Body of pancreas (tissue), 4 donors: ENCODE measurements at regions not wholly inside any gene's neighbourhood (a gene's known extent, or its start where the extent isn't known, plus 50 kb on each side); places are given as distances from the start of the nearest gene placed in this dataset.

Experiments
- POLR2A ChIP-seq, 3 donors: fragments of 450-650 bp; IDR thresholded peaks; one replicate each; pipeline ENCODE4 v1.6.1; 2016; ENCODE audit warnings: antibody characterized with exemption in 3 of 3, mild to moderate bottlenecking in 2 of 3
- TF ChIP-seq, protein P1 (sequence below), 7 experiments: fragments of 450-650 bp in 4 of 7; fragments of 200-600 bp in 3 of 7; sonication (generic) in 3 of 7; IDR thresholded peaks; one replicate each; pipeline ENCODE4 v1.5.1; 2016 to 2019; ENCODE audit warnings: antibody characterized with exemption in 7 of 7

- TF ChIP-seq, protein P1, sequence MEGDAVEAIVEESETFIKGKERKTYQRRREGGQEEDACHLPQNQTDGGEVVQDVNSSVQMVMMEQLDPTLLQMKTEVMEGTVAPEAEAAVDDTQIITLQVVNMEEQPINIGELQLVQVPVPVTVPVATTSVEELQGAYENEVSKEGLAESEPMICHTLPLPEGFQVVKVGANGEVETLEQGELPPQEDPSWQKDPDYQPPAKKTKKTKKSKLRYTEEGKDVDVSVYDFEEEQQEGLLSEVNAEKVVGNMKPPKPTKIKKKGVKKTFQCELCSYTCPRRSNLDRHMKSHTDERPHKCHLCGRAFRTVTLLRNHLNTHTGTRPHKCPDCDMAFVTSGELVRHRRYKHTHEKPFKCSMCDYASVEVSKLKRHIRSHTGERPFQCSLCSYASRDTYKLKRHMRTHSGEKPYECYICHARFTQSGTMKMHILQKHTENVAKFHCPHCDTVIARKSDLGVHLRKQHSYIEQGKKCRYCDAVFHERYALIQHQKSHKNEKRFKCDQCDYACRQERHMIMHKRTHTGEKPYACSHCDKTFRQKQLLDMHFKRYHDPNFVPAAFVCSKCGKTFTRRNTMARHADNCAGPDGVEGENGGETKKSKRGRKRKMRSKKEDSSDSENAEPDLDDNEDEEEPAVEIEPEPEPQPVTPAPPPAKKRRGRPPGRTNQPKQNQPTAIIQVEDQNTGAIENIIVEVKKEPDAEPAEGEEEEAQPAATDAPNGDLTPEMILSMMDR (IDR thresholded peaks at IDR 0.05) = no peak
- TF ChIP-seq POLR2A (IDR thresholded peaks at IDR 0.05) = no peak
Observed at GRCh38 chr2:195538937-195539336, 118.1 kb upstream of the SLC39A10 start.
